ENCODE measurements at regions not wholly inside any gene's neighbourhood (a gene's known extent, or its start where the extent isn't known, plus 50 kb on each side); places are given as distances from the start of the nearest gene placed in this dataset.
"Not testable (repeated sequence)": the region's sequence is repeated elsewhere in the genome, so short reads cannot be mapped to it uniquely, and the experiment has no call there.

DNA sequence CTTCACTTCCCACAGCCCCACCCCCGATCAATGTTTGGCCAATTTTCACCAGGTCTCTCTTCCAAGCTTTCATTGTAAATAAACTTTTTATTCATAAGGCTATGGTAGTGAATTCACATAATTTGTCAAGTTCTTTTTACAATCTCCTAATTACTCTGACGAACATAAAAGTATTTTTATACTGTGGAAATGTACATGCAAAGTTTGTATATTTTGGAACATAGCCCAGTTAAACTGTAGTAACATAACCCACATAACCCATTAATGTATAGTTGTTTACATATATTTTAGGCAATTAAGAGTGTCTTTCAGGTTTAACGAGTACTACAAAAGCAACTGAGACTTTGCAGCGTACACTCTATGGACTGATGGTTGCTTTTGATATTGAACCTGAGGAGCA lies 228.3 kb upstream of the ERBB4 start:
- no peaks in the 10 kb centered on the region for H3K36me3 ChIP-seq
- no peak overlapping the region for H3K4me3 ChIP-seq
- no peaks in the 10 kb centered on the region for H3K27me3 ChIP-seq
- DNase-seq, result no peak
- no peaks in the 10 kb centered on the region; the same call in none of the 2 replicates for H3K9me3 ChIP-seq

GRCh38 chr2:212752730-212753351 lies 214.2 kb upstream of the ERBB4 start:
- DNase-seq, result no peak
- Histone ChIP-seq H3K4me3 (no peak overlapping the region), H3K9me3 (peaks cover 14% of the 10 kb centered on the region), H3K27me3 (no peaks in the 10 kb centered on the region), H3K36me3 (no peaks in the 10 kb centered on the region)

DNA sequence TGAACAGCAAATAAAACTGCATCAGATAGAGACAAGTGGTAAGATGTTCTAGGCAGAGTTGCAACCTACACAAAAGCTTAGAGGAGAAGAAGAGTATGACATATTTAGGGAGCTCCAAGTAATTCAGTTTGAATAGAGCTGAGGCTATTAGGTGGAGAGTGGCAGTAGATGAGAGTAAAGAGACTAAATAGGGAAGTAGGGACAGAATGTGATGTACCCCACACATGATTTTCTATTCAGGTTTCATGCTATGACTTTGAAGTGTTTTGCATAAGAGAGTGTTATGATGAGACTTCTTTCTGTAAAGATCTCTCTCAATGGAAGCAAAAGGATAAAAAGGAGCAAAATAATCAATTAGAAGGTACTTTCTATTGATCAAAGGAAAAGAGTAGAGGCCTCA lies 206.8 kb upstream of the ERBB4 start:
- Histone ChIP-seq H3K27me3 (no peaks in the 10 kb centered on the region), H3K9me3 (no peaks in the 10 kb centered on the region)

DNA sequence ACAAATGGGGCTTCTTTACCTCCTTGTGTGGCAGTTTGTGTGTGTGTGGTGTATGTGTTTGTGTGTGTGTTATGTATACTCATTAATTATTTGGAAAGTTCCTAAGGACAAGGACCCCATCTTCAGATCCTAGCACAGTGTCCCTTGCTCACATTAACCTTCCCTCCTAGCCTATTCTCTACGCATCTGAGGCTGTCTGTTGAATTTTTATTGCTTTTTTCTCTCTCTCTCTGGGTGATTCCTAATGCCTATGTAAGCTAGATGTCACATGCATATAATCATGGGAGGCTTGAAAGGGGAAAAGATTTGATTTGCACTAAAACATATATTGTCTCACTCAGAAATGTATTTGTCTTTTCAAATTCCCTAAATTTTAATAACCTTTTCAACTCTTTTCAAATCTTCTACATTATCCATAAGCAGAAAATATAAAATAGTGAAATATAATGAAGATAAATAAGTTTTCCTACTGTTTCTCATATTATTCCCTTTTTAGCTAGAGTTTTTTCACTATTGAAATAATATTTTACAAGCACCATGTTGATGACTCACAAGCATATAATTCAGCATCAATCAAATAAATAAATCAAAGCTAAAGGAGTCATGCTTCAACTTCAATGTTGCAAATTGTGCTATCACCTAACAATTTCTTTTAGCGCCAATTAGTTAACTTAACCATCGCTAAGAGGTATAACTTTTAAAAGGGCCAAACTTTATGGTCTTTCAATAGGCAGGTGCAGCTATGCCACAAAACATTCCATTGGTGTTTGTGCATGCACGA lies 199.0 kb upstream of the ERBB4 start:
- no peak overlapping the region for H3K4me3 ChIP-seq
- no peaks in the 10 kb centered on the region for H3K9me3 ChIP-seq
- DNase-seq, result no peak
- H3K36me3 ChIP-seq, result no peaks in the 10 kb centered on the region
- no peaks in the 10 kb centered on the region for H3K27me3 ChIP-seq

More for the DNA sequence above, 206.8 kb upstream of the ERBB4 start:
- no peak overlapping the region for H3K4me3 ChIP-seq
- no peak for DNase-seq
- H3K36me3 ChIP-seq, result no peaks in the 10 kb centered on the region

- H3K4me3 ChIP-seq, result no peak overlapping the region
- DNase-seq, result no peak
- H3K27me3 ChIP-seq, result no peaks in the 10 kb centered on the region
- no peaks in the 10 kb centered on the region for H3K9me3 ChIP-seq
- H3K36me3 ChIP-seq, result no peaks in the 10 kb centered on the region
These were observed 197.8 kb upstream of the ERBB4 start for GRCh38 chr2:212736385-212736726.

DNA sequence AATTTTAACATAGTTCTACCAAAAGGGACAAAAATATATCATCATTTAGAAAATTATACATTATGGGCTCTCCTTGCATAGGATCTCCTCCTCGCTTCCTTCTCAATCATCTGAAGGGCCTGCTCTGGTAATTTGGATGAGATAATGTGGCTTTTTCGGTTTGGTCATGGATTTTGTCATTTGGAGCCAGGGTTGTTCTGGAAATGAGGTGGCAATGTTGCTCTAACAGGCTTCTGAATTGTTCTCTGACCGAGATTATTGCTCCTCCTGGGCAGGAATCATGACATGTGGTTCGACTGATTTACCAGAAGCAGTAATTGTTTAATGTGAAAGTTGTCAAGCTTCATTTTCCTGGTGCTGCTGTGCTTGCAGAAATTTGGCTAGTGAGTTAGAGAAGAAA lies 194.7 kb upstream of the ERBB4 start:
- DNase-seq, result no peak
- Histone ChIP-seq H3K36me3 (no peaks in the 10 kb centered on the region), H3K9me3 (no peaks in the 10 kb centered on the region), H3K27me3 (no peaks in the 10 kb centered on the region), H3K4me3 (no peak overlapping the region)

DNA sequence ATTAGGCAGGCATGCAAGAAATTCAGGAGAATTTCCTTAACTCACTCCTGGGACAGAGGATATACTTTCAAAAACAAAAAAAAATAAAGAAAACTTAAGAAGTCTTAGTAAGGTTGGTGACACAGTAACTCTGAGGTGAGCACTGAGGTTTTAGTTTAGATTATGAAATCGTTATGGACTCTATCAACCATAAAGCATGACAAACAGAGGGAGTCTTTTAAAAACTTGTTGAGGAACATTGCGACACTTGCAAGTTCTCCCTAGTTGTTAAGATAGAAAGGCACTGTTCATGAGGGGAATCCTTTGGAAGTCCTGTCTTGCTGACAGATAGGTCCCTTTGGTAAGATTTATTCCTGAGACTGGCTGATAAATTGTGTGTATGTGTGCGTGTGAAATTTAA lies 194.3 kb upstream of the ERBB4 start:
- H3K9me3 ChIP-seq, result no peaks in the 10 kb centered on the region
- no peak for DNase-seq
- H3K36me3 ChIP-seq, result no peaks in the 10 kb centered on the region
- H3K27me3 ChIP-seq, result no peaks in the 10 kb centered on the region
- no peak overlapping the region for H3K4me3 ChIP-seq

DNA sequence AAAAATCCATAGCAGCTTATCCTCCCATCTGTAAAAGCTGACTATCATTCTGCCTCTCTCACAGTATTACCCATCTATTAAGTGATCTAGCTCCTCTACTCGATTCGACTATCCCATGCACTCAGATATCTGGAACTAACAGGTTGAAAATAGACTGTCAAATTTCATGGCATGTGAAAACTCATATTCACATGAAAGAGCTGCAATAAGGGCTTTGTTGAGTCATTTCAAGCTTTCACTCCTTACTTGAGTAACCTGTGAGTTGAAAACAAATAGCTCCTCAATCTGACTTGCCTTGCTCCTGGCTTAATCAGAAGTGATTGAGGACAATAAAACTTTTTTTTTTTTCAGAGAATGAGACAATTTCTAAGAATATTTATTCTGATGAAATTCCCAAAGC lies 192.4 kb upstream of the ERBB4 start:
- no peak for DNase-seq
- Histone ChIP-seq H3K36me3 (no peaks in the 10 kb centered on the region), H3K9me3 (no peaks in the 10 kb centered on the region), H3K27me3 (no peaks in the 10 kb centered on the region), H3K4me3 (no peak overlapping the region)

DNA sequence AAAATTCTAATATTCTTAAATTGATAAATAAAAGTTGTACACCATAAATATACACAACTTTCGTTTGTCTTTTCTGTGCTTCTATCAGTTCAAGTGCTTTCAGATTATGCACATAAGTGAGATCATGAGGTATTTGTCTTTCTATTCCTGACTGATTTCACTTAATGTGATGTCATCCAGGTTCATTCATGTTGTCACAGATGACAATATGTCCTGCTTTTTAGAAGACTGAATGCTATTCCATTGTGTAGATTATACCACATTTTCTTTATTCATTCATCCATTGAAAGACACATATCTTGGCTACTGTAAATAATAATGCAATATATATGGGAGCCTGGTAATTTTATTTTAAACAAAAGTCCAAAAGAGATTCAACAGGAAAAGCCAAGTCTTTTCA lies 190.1 kb upstream of the ERBB4 start:
- no peaks in the 10 kb centered on the region for H3K9me3 ChIP-seq
- H3K27me3 ChIP-seq, result no peaks in the 10 kb centered on the region
- H3K4me3 ChIP-seq, result no peak overlapping the region
- H3K36me3 ChIP-seq, result no peaks in the 10 kb centered on the region
- no peak for DNase-seq

- no peaks in the 10 kb centered on the region for H3K9me3 ChIP-seq
- H3K36me3 ChIP-seq, result no peaks in the 10 kb centered on the region
- H3K27me3 ChIP-seq, result no peaks in the 10 kb centered on the region
- no peak for DNase-seq
- H3K4me3 ChIP-seq, result no peak overlapping the region
These were observed 189.1 kb upstream of the ERBB4 start for GRCh38 chr2:212727751-212728150.

DNA sequence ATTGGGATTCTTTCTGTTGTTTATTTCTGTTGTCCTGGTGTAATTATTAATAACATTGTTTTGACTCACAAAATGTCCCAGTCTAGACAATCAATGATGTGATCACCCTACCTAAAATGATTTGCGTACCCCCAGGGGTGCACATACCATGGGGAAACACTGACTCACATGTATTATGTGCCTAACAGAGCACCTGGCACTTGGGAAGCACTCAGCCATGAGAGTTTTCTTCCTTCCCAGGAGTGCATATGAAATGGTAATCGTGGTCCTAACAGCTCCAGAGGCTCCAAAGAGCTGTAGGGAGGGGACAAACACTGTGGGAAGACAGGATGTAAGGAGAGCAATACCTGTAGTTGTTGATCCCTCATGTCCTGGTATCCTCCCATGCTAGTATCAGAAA lies 187.8 kb upstream of the ERBB4 start:
- H3K27me3 ChIP-seq, result no peaks in the 10 kb centered on the region
- no peak overlapping the region for H3K4me3 ChIP-seq
- no peaks in the 10 kb centered on the region for H3K9me3 ChIP-seq
- H3K36me3 ChIP-seq, result no peaks in the 10 kb centered on the region
- DNase-seq, result no peak

GRCh38 chr2:212725180-212725579 lies 186.6 kb upstream of the ERBB4 start:
- no peak overlapping the region for H3K4me3 ChIP-seq
- H3K36me3 ChIP-seq, result no peaks in the 10 kb centered on the region
- no peaks in the 10 kb centered on the region for H3K27me3 ChIP-seq
- DNase-seq, result no peak
- no peaks in the 10 kb centered on the region for H3K9me3 ChIP-seq

DNA sequence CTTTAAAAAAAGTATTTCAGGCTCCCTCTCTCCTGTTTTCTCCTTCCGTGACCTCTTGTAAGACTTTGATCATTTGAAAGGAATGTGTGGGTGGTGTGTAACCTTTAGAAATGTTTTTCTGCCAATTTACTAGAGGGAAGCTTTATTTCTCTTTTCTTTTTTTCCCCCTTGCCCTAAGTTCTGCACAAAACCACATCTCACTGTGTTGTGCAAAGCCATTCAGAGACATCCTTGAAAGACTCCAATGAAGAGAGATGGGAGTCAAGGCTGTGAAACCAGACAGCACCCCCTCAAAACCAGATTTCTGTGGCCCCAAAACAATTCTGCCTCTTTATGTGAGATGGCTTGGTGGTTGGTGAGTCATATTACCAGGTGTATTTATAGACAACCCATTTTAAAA lies 184.6 kb upstream of the ERBB4 start:
- Histone ChIP-seq H3K27me3 (no peaks in the 10 kb centered on the region), H3K4me3 (no peak overlapping the region), H3K9me3 (no peaks in the 10 kb centered on the region), H3K36me3 (no peaks in the 10 kb centered on the region)
- no peak for DNase-seq

DNA sequence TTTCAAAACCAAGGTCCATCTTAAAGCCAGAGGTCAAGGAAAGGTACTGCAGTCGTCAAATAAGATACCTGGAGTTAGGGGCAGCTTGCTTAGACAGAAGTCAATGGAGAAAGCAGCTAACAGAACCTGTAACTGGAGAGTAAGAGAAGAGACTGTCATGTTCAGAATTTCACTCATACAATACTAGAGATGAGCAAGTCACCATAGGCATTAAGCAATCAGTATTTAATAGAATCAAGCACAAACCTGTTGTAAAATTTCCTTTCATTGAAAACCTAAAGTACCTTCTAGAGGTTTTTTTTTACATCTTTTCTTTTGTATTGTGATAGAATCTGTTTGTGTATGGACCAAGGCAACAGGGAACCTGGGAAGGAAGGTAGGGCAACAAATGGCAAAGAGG lies 183.4 kb upstream of the ERBB4 start:
- Histone ChIP-seq H3K4me3 (no peak overlapping the region), H3K9me3 (no peaks in the 10 kb centered on the region), H3K36me3 (no peaks in the 10 kb centered on the region), H3K27me3 (no peaks in the 10 kb centered on the region)
- no peak for DNase-seq

- no peak for DNase-seq
- Histone ChIP-seq H3K36me3 (no peaks in the 10 kb centered on the region), H3K4me3 (no peak overlapping the region), H3K9me3 (no peaks in the 10 kb centered on the region), H3K27me3 (no peaks in the 10 kb centered on the region)
These were observed 182.4 kb upstream of the ERBB4 start for GRCh38 chr2:212721026-212721451.

DNA sequence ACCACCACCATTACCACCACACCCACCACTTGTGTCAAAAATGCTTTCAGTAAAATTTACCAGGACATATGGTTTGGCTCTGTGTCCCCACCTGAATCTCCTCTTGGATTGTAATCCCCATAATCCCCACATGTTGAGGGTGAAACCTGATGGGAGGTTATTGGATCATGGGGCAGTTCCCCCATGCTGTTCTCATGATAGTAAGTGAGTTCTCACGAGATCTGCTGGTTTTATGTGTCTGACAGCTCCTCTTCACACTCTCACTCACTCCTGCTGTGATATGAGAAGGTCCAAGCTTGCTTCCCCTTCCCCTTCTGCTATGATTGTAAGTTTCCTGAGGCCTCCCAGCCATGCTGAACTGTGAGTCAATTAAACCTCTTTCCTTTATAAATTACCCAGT lies 176.8 kb upstream of the ERBB4 start:
- DNase-seq, H3K36me3 ChIP-seq, H3K9me3 ChIP-seq, H3K4me3 ChIP-seq, H3K27me3 ChIP-seq: not testable (repeated sequence)

DNA sequence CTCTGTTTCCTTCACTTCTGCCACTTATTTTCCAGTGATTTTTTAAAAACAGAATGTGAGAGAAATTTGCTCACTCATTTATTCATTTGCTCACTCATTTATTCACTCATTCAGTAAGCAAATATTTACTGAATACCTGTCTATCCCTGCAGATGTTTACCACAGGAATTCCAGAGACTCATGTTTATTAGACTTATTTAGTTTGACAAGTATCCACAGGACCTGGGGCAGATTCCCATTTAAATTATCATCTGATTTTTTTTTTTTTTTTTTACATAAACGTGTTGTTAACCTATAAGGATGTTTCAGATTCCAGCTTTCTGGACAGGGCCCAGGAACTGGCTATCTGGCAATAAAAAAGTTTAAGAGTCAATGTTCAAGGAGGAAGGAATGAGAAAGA lies 175.1 kb upstream of the ERBB4 start:
- no peaks in the 10 kb centered on the region for H3K9me3 ChIP-seq
- no peaks in the 10 kb centered on the region for H3K27me3 ChIP-seq
- DNase-seq, result no peak
- H3K36me3 ChIP-seq, result no peaks in the 10 kb centered on the region
- H3K4me3 ChIP-seq, result no peak overlapping the region

GRCh38 chr2:212712991-212713390 lies 174.4 kb upstream of the ERBB4 start:
- Histone ChIP-seq H3K4me3 (no peak overlapping the region), H3K27me3 (no peaks in the 10 kb centered on the region), H3K9me3 (no peaks in the 10 kb centered on the region), H3K36me3 (no peaks in the 10 kb centered on the region)
- DNase-seq, result peak; percentile 49

All from MG63 (cell line).